Prostate gland (tissue), 2 donors: ENCODE measurements at regions not wholly inside any gene's neighbourhood (a gene's known extent, or its start where the extent isn't known, plus 50 kb on each side); places are given as distances from the start of the nearest gene placed in this dataset.

Source experiments
- POLR2A ChIP-seq: fragments of 450-650 bp; IDR thresholded peaks from one replicate; pipeline ENCODE4 v1.6.1; 2016; ENCODE audit warnings: antibody characterized with exemption, mild to moderate bottlenecking
- POLR2AphosphoS5 ChIP-seq: sonication (generic); formaldehyde crosslinking; IDR thresholded peaks from one replicate; pipeline ENCODE4 v1.6.1; 2017; ENCODE audit warnings: antibody characterized with exemption
- TF ChIP-seq, protein P1 (sequence below), 4 experiments: fragments of 200-600 bp in 2 of 4; fragments of 450-650 bp in 2 of 4; sonication (generic) in 2 of 4; IDR thresholded peaks; 1 replicate in 3 of 4; 2 replicates in 1 of 4; pipeline ENCODE4 v1.5.1; 2016 to 2019; ENCODE audit warnings: antibody characterized with exemption in 4 of 4, mild to moderate bottlenecking in 2 of 4, moderate library complexity in 2 of 4

DNA sequence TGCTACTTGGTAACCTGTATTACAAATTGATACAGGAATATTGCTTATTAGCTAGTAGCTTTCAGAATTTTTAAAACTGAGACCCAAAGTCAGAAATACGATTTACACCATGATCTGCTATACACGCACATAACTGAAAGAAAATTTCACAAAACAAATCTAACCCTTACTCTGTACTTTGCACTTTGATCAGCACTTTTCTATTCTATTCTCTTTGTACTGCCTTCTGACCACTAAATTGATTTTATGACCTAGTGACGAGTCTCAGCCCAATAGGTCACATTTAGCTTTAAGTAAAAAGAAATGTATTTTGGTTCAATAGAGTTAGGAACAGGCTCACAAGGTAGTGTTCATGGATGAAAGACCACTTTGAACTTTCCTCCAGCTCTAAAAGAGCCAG lies 252.5 kb downstream of the TBX18 start:
- TF ChIP-seq, protein P1, sequence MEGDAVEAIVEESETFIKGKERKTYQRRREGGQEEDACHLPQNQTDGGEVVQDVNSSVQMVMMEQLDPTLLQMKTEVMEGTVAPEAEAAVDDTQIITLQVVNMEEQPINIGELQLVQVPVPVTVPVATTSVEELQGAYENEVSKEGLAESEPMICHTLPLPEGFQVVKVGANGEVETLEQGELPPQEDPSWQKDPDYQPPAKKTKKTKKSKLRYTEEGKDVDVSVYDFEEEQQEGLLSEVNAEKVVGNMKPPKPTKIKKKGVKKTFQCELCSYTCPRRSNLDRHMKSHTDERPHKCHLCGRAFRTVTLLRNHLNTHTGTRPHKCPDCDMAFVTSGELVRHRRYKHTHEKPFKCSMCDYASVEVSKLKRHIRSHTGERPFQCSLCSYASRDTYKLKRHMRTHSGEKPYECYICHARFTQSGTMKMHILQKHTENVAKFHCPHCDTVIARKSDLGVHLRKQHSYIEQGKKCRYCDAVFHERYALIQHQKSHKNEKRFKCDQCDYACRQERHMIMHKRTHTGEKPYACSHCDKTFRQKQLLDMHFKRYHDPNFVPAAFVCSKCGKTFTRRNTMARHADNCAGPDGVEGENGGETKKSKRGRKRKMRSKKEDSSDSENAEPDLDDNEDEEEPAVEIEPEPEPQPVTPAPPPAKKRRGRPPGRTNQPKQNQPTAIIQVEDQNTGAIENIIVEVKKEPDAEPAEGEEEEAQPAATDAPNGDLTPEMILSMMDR (IDR thresholded peaks at IDR 0.05) = no peak
- TF ChIP-seq POLR2A (no peak), POLR2AphosphoS5 (no peak)
